ENCODE measurements at regions not wholly inside any gene's neighbourhood (a gene's known extent, or its start where the extent isn't known, plus 50 kb on each side); places are given as distances from the start of the nearest gene placed in this dataset.

DNA sequence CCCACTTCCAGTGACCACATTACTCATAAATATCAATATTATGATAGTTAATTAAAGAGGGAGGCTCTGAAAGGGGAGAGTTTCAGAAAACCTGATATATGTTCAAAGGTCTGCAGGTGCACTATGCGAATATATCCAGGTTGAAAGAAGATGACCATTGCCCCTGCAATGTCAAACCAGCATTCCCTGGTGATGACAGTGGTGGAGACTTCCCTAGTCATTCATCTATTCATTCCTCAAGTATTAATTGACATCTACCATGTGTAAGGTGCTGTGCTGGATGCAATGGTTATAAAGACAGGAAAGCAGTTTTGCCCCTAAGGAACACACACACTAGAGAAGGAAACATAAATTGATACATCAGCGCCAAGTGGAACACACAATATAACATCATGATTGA, 588.3 kb upstream of the KCNMB2 start (continued):
- TF ChIP-seq ZBED4 (CRISPR knock-in tag; IDR thresholded peaks at IDR 0.05; ENCODE audit: borderline replicate concordance) (no peak), ZNF772 (CRISPR knock-in tag; IDR thresholded peaks at IDR 0.05) (no peak), THYN1 (CRISPR knock-in tag; IDR thresholded peaks at IDR 0.05; ENCODE audit: borderline replicate concordance, low read depth) (no peak), SNAI1 (CRISPR knock-in tag; IDR thresholded peaks at IDR 0.05; ENCODE audit: borderline replicate concordance) (no peak), ZFP41 (CRISPR knock-in tag; IDR thresholded peaks at IDR 0.05; ENCODE audit: borderline replicate concordance) (no peak), ZNF296 (CRISPR knock-in tag; conservative IDR thresholded peaks at IDR 0.05) (no peak), HIC2 (CRISPR knock-in tag; IDR thresholded peaks at IDR 0.05; ENCODE audit: low read depth) (no peak)
- TF ChIP-seq, protein P1, sequence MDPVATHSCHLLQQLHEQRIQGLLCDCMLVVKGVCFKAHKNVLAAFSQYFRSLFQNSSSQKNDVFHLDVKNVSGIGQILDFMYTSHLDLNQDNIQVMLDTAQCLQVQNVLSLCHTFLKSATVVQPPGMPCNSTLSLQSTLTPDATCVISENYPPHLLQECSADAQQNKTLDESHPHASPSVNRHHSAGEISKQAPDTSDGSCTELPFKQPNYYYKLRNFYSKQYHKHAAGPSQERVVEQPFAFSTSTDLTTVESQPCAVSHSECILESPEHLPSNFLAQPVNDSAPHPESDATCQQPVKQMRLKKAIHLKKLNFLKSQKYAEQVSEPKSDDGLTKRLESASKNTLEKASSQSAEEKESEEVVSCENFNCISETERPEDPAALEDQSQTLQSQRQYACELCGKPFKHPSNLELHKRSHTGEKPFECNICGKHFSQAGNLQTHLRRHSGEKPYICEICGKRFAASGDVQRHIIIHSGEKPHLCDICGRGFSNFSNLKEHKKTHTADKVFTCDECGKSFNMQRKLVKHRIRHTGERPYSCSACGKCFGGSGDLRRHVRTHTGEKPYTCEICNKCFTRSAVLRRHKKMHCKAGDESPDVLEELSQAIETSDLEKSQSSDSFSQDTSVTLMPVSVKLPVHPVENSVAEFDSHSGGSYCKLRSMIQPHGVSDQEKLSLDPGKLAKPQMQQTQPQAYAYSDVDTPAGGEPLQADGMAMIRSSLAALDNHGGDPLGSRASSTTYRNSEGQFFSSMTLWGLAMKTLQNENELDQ (CRISPR knock-in tag; IDR thresholded peaks at IDR 0.05; ENCODE audit: borderline replicate concordance) = no peak
